ENCODE measurements at regions not wholly inside any gene's neighbourhood (a gene's known extent, or its start where the extent isn't known, plus 50 kb on each side); places are given as distances from the start of the nearest gene placed in this dataset.

GRCh38 chr10:83577421-83577820, 561.9 kb upstream of the GHITM start:
- H3K27ac ChIP-seq: no peak overlapping the region
- no peaks in the 10 kb centered on the region for H3K36me3 ChIP-seq
- DNase-seq: no peak
- no peaks in the 10 kb centered on the region for H3K27me3 ChIP-seq
- TF ChIP-seq POLR2A (IDR thresholded peaks at IDR 0.05): no peak
- TF ChIP-seq POLR2AphosphoS5 (IDR thresholded peaks at IDR 0.05): no peak
- no peak for TF ChIP-seq EP300 (IDR thresholded peaks at IDR 0.05)
- TF ChIP-seq, protein P1, sequence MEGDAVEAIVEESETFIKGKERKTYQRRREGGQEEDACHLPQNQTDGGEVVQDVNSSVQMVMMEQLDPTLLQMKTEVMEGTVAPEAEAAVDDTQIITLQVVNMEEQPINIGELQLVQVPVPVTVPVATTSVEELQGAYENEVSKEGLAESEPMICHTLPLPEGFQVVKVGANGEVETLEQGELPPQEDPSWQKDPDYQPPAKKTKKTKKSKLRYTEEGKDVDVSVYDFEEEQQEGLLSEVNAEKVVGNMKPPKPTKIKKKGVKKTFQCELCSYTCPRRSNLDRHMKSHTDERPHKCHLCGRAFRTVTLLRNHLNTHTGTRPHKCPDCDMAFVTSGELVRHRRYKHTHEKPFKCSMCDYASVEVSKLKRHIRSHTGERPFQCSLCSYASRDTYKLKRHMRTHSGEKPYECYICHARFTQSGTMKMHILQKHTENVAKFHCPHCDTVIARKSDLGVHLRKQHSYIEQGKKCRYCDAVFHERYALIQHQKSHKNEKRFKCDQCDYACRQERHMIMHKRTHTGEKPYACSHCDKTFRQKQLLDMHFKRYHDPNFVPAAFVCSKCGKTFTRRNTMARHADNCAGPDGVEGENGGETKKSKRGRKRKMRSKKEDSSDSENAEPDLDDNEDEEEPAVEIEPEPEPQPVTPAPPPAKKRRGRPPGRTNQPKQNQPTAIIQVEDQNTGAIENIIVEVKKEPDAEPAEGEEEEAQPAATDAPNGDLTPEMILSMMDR (IDR thresholded peaks at IDR 0.05): no peak
- H3K9me3 ChIP-seq: peaks cover 0 to 13% (median 3%) of the 10 kb centered on the region in 4 donors
- H3K4me1 ChIP-seq: no peaks in the 10 kb centered on the region
- H3K4me3 ChIP-seq: no peak overlapping the region
- intact Hi-C loops (cut with DNase I; ENCODE audit: low total_unique reads): no loop called here
- WGBS, 5 donors: 85 to 96% (median 91%) methylated on average over 2 of the region's 2 CpGs

- WGBS, 5 donors: 64 to 96% (median 76%) methylated on average over 2 to 4 of the region's 4 CpGs
- Histone ChIP-seq H3K4me3 (no peak overlapping the region), H3K9me3 (peaks cover 0 to 13% (median 3%) of the 10 kb centered on the region in 4 donors), H3K36me3 (no peaks in the 10 kb centered on the region), H3K27ac (no peak overlapping the region), H3K27me3 (no peaks in the 10 kb centered on the region), H3K4me1 (no peaks in the 10 kb centered on the region)
- no peak for TF ChIP-seq POLR2AphosphoS5 (IDR thresholded peaks at IDR 0.05)
- no peak for TF ChIP-seq EP300 (IDR thresholded peaks at IDR 0.05)
- TF ChIP-seq, protein P1 (IDR thresholded peaks at IDR 0.05): no peak
- TF ChIP-seq POLR2A (IDR thresholded peaks at IDR 0.05): no peak
- DNase-seq: no peak
- intact Hi-C loops (cut with DNase I; ENCODE audit: low total_unique reads): no loop called here
Measured at GRCh38 chr10:83580373-83581012, 558.8 kb upstream of the GHITM start.

- DNase-seq: no peak
- H3K4me3 ChIP-seq: no peak overlapping the region
- WGBS, 5 donors: 48 to 62% (median 51%) methylated on average over 3 of the region's 3 CpGs
- H3K36me3 ChIP-seq: no peaks in the 10 kb centered on the region
- no peaks in the 10 kb centered on the region for H3K27me3 ChIP-seq
- TF ChIP-seq, protein P1 (IDR thresholded peaks at IDR 0.05): no peak
- no peak for TF ChIP-seq POLR2A (IDR thresholded peaks at IDR 0.05)
- intact Hi-C loops (cut with DNase I; ENCODE audit: low total_unique reads): no loop called here
- no peak overlapping the region for H3K27ac ChIP-seq
- H3K4me1 ChIP-seq: no peaks in the 10 kb centered on the region
- H3K9me3 ChIP-seq: peaks cover 0 to 13% (median under 1%) of the 10 kb centered on the region in 4 donors
Measured at GRCh38 chr10:83582407-83583095, 556.8 kb upstream of the GHITM start.

DNA sequence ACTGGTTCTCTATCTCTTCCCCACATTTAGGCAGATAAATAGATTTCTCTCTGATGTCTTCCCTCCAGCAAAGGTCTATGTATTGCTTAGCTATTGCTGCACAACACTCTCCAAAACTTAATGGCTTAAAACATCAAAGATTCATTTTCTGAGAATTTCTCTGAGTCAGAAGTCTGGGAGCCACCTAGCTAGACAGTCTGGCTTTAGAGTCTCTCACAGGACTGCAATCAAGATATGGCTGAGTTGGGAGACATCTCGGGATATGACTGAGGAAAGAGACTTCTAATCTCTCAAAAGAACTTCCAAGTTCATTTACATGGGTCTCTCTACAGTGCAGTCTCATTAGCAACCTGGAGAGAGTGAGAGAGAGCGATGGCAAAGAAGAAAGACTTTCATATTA, 553.6 kb upstream of the GHITM start:
- H3K27me3 ChIP-seq: no peaks in the 10 kb centered on the region
- no peak for DNase-seq
- TF ChIP-seq EP300 (IDR thresholded peaks at IDR 0.05) (no peak), POLR2AphosphoS5 (IDR thresholded peaks at IDR 0.05) (no peak), POLR2A (IDR thresholded peaks at IDR 0.05) (no peak)
- TF ChIP-seq, protein P1 (IDR thresholded peaks at IDR 0.05): no peak
- H3K36me3 ChIP-seq: no peaks in the 10 kb centered on the region
- no peaks in the 10 kb centered on the region for H3K9me3 ChIP-seq
- intact Hi-C loops (cut with DNase I; ENCODE audit: low total_unique reads): no loop called here
- no peak overlapping the region for H3K27ac ChIP-seq
- no peaks in the 10 kb centered on the region for H3K4me1 ChIP-seq
- H3K4me3 ChIP-seq: no peak overlapping the region
- WGBS, 5 donors: 62 to 73% (median 70%) methylated on average over 2 of the region's 2 CpGs
